ENCODE measurements at regions not wholly inside any gene's neighbourhood (a gene's known extent, or its start where the extent isn't known, plus 50 kb on each side); places are given as distances from the start of the nearest gene placed in this dataset.
"Not testable (repeated sequence)": the region's sequence is repeated elsewhere in the genome, so short reads cannot be mapped to it uniquely, and the experiment has no call there.

GRCh38 chr12:105459760-105460330 is 129.4 kb downstream of the C12orf75 start:
- no peak for DNase-seq

GRCh38 chr12:105461271-105461943 is 130.9 kb downstream of the C12orf75 start:
- no peak for DNase-seq

GRCh38 chr12:105461944-105462762 is 131.7 kb downstream of the C12orf75 start:
- no peak for DNase-seq

- DNase-seq: no peak
Measured at GRCh38 chr12:105462831-105463230, 132.3 kb downstream of the C12orf75 start.

GRCh38 chr12:105464406-105464805 is 133.9 kb downstream of the C12orf75 start:
- DNase-seq: no peak

- DNase-seq: no peak
Measured at GRCh38 chr12:105466231-105466900, 135.9 kb downstream of the C12orf75 start.

- DNase-seq: no peak
Measured at GRCh38 chr12:105466901-105467598, 136.6 kb downstream of the C12orf75 start.

- DNase-seq: no peak
Measured at GRCh38 chr12:105467710-105468366, 137.3 kb downstream of the C12orf75 start.

GRCh38 chr12:105468464-105468863 is 138.0 kb downstream of the C12orf75 start:
- no peak for DNase-seq

- DNase-seq: no peak
Measured at GRCh38 chr12:105469211-105469610, 138.7 kb downstream of the C12orf75 start.

GRCh38 chr12:105469701-105470100 is 139.2 kb downstream of the C12orf75 start:
- no peak for DNase-seq

- DNase-seq: no peak
Measured at GRCh38 chr12:105470102-105470501, 139.6 kb downstream of the C12orf75 start.

- no peak for DNase-seq
Measured at GRCh38 chr12:105470601-105471000, 140.1 kb downstream of the C12orf75 start.

GRCh38 chr12:105474672-105475071 is 144.2 kb downstream of the C12orf75 start:
- no peak for DNase-seq

GRCh38 chr12:105476616-105477015 is 146.1 kb downstream of the C12orf75 start:
- DNase-seq: no peak

- DNase-seq: no peak
Measured at GRCh38 chr12:105477873-105478272, 147.4 kb downstream of the C12orf75 start.

- DNase-seq: not testable (repeated sequence)
Measured at GRCh38 chr12:105478788-105479187, 148.3 kb downstream of the C12orf75 start.

- DNase-seq: no peak
Measured at GRCh38 chr12:105479710-105480109, 149.2 kb downstream of the C12orf75 start.

GRCh38 chr12:105480162-105480561 is 149.7 kb downstream of the C12orf75 start:
- DNase-seq: no peak

GRCh38 chr12:105481392-105482300 is 151.2 kb downstream of the C12orf75 start:
- no peak for DNase-seq

- DNase-seq: no peak
Measured at GRCh38 chr12:105482951-105483350, 152.5 kb downstream of the C12orf75 start.

All from retina (tissue), 1 donor.